Umbilical cord (tissue), 1 donor: ENCODE measurements at regions not wholly inside any gene's neighbourhood (a gene's known extent, or its start where the extent isn't known, plus 50 kb on each side); places are given as distances from the start of the nearest gene placed in this dataset.

Source experiments
- DNase-seq: peaks from one replicate; pipeline ENCODE4 v3.0.0-alpha.2; 2015; ENCODE audit warnings: low spot score

DNA sequence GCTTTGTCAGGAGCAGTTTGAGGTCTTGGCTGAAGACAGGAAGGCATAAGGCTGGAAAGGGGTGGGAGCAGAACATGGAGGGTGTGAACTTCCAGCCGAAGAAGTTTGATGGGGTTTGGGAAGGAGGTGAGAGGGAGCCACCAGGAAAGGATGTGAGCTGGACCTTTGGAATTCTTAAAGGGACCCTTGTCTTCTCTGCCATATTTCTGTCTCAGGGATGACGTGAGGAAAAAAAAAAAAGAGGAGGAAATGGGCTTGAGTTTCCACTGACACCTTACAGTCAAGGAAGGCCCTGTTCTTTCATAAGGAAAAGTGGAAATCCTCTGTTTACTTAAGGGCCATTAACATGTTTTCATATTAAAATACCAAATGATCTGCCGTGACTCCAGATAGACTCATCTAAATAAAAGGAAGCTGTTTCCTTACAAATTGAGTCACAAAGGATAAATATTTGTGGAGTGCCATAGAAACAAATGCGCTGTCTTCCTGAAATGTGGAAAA is 132.1 kb downstream of the PALM2AKAP2 start:
- DNase-seq: no peak

DNA sequence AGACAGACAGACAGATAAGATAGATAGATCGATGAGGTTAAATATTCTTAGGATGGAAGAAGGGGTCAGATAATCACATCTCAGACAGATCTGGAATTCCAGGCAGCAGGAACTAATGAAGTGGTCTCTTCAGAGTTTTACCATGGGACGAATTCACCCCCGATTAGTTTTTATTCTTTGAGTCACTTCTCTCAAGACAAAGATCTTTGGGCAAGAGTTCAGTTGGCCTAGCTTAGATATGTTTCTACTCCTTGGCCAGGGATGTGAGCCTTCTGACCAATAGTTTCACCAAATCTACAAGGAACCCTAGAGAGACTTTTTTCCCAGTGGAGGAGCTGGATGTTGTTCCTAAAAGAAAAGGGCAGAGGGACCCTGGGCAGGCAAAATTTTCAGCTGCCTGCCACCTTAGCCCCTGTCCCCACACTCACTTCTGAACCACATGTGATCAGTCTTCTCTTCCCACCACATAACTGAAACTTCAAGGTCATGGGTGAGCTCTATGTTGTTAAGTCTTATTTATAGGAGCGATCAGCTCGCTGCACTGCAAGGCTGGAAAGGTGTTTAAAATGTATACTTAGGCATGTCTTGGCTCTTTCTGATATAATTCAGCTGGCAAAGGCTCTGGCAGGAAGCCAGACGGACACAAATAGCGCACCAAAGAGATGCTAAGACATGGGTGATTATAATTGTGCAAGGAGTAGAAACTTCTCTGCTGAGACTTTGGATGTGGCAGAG is 132.9 kb downstream of the PALM2AKAP2 start:
- no peak for DNase-seq

DNA sequence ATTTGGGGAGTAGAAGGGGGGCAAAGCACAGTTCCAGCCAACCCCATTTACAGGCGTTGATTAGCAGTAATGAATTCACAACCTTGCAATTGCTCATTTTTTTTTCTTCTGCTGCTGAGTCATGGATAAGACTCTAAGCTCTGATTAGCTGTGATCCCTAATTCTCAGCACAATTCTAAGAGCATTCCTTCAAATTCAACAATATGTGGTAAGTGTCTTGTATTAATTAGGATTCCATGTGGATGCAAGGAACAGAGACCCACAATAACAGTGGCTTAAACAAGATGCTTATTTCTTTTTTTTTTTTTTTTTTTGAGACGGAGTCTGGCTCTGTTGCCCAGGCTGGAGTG is 133.4 kb downstream of the PALM2AKAP2 start:
- no peak for DNase-seq

DNA sequence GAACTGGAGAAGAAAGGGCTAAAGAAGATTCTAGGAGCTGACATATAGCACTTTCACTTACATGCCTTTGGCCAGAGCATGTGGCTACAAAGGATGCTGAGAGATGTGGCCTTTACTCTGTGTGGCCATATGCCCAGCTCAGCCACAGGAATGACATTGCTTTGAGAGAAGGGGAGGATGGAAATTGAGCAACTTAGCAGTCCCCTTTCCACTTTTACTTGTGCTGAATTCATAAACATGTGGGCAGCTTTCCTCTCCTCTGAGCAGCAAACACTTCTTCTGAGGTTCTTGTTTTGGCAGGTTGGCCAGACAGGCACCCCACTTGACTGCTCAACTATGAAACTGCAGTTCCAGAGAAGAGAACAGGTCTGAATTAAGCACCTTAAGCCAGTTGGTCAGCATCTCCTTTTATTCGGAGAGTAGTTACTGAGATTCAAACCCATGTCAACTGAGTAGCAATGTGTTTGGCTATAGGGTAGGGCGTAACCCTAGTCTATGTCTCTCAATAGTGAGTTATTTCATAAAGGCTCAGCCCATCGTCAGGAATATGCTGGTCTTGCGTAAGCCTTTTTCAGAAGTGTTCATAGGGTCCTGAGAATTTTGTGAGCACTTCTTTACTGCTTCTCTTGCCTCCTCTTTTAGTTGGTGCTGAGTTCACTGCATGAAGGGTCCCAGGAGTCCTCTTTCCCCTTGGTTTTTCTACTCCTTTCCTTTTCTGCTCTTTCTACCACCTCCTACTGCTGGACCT is 134.5 kb downstream of the PALM2AKAP2 start:
- DNase-seq: no peak

DNA sequence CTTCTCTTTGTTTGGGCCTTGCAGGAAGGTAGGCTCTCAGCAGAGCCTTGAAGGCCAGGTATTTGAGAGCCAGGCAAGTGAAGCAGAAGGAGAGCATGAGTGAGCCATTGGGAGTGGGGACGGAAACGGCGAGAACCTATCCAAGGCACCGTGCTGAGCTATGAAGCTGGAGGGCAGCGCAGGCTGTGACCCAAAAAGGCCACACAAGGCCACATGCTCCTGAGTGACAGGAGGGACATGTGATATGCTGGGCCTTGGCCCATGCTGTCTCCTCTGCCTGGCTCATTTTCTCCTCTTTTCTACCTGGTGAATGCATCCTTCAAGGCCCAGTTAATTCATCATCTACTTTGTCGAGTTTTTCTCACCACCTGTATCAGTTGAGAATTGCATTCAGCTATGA is 136.3 kb downstream of the PALM2AKAP2 start:
- no peak for DNase-seq

DNA sequence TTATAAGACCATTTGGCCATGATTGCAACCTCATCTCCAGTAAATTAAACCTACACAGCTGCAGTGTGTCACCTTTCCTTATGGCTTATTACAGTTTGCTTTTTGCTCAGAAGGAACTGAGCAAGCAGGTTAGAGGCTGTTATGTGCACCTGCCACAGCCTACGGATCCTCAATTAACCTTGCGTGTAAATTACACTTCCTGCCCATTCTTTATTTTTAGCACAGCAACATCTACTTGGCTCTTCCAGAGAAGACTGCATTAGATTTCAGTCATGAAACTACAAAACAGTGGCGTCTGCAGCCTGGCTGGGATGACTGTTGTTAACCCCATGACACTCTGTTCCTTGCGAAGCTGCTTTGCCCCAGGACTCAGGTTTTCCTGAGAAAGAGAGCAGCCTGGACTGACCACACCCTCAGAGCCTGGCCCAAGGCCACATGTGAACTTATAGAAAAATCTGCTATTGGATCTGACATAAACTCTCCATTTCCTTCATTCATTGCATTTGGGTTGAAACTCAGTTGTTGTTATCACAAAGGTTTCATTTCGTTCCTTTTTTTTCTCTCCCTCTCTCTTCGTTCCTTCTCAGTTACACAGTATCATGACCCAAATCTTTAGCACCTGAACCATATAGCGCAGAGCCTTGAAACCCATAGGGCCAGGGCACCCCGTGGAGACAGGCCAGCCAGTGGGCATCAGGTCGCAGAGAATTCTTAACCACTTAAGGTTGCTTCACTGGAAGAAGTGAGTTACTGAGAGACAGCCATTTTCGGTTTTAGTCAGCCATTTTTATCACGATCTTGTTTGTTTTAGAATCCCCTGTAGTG is 138.6 kb downstream of the PALM2AKAP2 start:
- no peak for DNase-seq

DNA sequence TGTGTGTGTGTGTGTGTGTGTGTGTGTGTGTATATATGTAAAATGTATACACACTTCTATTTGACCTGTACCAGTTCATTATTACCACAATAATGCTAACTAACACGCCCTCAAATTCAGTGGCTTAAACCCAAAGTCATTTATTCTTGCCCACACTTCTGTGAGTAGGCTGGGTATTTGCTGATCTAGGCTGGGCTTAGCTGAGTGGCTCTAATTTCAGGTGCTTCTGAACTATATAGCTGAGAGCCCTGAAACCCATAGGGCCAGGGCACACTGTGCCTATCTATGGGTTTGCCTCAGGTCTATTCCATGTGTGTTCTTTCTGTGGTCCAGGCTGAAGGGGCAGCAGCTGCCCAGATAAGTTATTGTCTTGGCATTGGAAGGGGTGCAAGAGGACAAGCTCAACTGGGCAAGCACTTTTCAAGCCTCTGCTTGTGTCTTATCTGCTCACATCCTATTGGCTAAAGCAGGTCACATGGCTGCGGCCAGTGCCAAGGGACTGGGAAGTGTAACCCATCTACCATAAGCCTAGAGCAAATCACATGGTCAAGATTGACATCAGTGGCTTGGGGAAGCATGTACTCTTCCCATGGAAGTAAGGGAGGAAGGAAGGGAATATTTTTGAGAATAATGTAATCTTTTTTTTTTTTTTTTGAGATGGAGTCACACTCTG is 139.9 kb downstream of the PALM2AKAP2 start:
- DNase-seq: no peak

DNA sequence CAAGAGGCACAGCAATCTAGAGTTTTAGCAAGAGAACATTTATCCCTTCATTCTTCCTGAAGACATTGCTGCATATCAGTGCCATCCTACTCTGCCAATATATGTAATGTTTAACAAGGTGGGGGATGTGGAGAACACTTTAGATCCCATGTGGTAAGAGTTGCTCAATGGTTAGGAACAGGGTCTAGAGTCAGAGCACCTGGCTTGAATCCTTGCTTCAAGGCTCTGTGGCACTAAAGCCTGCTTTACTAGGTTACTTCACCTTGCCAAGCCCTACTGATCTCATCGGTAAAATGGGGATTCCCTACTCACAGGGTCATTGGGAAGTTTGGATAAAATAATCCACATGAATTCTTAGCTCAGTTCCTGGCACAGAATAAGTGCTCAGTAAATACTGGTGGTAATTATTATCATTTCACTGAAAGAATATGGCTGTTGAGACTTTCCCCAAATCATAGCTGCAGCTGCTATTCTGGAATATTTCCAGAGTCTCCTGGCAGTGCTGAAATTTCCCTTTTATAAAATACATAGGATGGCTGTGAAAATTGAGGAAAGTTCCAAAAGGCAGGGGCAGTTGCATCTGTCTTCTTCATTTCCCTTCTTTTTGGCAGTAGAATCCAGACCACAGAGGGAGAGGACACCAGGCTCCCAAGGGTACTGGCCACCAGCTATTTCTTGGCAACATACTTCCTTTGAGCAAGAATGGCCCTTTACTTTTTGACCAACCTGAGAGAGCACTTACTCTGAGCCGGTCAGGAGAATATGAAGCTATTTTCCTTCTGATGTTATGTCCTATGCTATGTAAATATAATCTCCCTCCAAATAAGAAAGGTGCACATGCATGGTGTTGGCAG is 142.8 kb downstream of the PALM2AKAP2 start:
- DNase-seq: no peak

DNA sequence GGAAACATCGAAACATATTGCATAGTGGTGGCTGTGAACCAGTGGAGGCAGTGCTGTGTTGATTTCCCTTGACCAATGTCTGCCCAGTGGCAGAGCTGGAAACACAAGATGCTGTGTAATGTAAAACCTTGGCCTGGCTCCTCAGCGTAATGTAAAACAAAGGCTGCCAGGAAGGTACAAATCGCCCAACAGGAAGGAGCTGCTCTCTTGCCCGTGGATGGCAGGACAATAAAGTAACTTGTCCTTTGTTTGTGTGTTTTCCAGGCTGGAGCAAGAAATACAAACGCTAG is 143.4 kb downstream of the PALM2AKAP2 start:
- no peak for DNase-seq

DNA sequence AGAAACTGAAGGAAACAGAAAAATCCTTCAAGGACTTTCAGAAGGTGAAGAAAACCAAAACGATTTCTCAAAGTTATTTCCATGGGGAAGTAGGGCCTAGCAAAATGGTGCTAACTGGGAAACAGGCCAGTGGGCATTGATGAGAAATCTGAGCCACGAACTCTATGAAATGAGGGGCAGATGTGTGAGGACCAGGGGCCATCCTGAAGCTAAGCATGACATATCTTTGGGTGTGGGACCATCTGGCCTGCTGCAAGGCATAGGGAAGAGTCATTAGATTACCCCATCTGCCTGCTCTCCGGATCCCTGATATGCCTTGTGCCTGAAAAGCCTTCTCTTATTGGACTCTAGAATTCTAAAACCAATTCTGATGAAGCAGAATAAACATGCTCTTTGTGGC is 143.8 kb downstream of the PALM2AKAP2 start:
- DNase-seq: no peak

DNA sequence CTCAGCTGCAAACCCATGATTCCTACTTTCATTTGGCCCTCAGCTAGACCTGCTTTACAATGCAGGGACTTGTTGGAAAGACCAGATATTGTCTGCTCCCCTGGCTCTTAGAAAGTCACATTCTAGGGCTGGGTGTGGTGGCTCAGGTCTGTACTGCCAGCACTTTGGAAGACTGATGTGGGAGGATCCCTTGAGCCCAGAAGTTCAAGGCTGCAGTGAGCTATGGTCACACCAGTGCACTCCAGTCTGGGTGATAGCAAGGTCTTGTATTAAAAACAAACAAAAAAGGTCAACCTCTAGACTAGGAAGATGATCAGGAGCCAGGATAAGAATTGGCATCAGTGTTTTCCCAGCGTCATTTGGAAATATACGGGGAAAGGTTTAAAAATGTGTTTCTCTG is 145.8 kb downstream of the PALM2AKAP2 start:
- no peak for DNase-seq

DNA sequence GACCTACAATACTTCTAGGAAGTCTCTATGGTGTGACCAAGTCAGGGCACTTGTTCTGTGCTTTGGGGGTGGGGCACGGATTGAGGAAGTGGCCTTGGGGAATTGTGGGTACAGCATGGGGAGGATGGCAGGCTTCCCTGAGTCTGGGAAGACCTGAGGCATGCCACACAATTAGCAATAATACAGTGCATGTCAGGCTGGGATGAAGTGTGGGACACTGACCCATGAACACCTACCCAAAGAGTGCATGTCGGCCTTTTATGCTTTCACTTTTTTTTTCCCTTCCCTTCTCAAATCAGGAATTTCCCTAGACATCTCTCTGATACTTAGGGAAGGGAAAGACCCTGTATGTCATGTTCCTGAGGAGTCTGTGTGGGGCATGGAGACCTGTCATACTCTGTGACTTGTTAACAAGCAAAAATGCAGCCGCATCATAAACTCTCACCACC is 146.4 kb downstream of the PALM2AKAP2 start:
- DNase-seq: no peak

DNA sequence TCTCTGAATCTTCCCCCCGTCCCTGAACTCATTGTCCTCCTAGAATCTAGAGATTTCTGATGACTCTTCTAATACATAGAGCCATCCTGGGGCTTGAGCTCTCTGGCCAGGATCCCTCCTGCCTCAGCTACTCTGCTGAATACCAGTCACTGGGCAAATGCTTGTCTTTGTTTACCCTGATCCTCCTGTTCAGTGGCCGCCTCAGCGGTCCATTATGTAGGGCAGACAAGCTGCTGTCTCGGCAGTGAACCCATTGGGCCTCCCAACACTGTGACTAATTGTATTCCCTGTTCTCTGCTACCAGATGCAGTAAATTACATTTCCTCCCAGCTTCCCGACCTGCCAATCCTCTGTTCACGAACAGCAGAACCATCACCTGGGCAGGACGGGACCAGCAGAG is 151.6 kb downstream of the PALM2AKAP2 start:
- DNase-seq: no peak

DNA sequence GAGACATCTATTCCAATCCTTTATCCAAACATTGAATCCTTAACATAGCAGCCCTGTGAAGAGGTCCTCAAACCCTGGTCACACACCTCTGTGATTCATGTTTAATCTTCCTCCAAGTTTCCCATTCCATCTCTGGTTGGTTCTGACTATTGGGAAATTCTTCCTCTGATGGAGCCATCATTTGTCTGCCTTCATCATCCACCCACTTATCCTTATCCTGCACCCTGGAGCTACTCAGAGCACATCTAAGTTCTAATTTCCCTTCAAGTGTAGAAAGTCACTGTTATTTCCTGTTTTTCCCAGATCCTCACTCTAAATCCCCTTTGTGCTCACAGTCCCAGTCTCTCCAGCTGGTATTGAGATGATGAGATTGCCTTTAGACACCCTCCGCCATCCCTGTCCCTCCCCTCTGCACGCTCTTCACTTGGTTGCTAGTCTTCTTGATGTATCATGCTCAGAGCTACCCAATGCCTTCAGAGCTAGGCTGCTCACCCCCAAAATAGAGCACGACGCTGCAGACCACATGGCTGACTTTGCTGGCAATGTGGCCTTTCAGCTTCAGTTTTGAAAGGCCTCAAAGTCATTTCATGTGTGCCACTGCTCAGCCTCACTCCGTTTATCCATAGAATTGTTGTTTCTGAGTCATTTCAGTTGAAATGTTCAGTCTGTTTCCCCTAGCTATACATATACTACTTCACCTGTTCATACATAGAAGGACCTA is 154.3 kb downstream of the PALM2AKAP2 start:
- no peak for DNase-seq

DNA sequence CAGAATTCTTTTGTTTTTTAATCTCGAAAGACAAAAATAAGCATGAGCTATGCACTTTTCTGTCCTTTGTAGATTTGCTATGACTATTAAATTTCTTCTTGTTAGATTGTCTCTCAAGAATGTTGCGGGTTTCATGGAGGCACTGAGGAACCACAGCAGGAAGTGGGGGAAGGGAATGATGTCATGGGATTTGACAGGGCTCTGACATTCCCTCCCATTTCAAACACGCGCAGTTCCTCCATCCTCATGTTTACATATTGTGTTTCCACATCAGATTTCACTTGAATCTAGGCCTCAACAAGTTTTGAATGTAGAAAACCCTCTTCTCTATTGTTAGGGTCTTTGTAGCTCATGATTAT is 154.8 kb downstream of the PALM2AKAP2 start:
- DNase-seq: no peak

DNA sequence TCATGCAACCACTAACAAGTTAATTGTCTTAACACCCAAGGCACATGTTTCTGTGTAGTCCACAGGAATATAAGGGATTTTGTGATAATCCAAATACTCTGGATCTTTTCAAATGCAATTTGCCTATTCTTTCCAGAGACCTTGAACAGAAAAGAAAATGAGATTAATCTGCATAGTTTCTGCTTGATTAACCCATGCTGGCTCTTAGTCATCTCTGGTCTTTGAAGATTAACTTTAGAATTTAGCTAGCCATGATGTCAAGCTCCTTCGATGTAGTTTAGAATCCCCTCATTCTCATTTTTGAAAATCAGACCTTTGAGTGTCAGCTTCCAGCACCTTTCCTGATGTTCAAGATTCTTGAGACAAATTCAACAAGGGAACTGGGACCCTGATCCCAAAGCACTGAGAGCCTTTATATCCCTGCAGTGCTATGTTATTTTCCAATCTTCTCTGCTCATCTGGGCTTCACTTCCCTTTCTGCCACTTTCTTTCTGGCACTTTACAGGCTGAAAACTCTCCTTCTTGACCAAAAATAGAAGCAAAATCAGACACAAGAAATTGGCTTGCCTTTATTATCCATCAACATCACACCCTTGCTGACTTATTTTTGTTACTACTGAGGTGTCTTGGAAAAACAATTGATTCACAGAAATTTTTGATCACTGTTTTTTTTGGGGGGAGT is 155.5 kb downstream of the PALM2AKAP2 start:
- DNase-seq: no peak

DNA sequence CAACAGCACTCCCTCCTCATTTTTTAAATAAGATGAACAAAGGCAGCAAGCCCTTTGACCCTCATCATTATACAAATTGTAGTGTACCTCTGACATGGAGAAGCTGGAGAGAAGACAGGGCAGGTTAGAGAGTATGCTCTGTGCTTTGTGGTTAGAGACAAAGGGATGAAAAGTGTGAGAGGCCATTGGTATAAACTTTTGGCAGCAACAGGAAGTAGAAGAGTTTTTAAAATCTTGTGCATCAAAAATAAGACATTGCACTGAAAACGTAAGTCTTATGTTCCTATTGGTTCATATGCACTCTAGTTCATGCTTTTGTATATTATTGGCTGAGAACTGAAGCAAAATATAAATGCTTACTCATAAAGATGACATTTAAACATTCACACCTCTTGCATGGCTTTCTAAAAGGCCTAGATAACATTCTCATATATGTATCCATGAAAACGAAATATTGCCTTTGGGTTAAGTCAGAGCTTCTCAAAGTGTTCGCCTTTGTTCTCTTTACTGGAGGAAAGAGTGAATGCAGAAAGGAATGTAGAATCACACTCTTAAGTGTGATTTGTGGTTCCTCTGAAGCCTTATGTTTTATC is 158.0 kb downstream of the PALM2AKAP2 start:
- DNase-seq: no peak

DNA sequence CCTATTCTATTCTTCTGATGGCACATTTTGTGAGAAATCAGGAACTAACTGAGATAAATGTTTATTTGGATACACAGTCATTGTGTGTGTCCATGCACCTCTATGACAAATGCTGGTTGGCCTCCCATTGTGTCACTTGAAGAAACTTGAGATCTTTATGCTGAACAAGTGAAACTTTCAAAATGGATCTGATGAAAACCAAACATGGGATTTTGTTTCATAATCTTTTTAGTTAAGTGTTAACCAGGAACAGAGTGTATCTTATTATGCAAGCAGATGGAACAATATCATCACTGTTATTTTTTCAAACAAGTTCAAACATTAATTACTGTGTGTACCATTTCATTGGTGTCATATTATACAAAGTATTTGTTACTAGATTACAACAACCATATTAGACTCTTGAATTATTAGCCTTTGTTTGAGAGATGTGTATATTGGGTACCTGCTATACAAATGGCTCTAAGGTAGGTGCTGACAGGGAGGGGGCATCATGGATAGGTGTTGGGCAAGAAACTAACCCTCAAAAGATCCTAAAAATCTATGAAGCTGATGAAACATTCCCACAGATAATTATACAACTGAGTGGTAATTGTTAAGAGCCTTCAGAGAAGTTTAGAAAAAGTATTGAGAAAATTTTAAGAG is 159.8 kb downstream of the PALM2AKAP2 start:
- DNase-seq: no peak

DNA sequence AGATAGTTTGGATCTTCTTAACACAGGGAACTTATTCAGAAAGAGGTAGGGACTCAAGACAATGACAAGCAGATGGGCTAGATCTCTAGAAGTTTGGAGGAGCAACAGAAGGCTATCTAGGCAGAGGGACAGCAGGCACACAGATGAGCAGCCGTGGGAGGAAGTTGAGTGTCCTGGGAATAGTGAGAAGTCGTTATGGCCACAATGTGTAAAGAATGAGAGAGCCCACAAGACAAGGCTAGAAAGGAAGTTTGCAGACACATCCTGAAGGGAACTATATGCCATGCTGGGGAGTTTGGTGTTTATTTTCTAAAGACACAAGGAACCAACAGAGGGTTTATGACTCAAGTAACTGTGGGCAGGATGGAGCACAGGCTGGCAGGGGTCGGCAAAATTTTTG is 160.6 kb downstream of the PALM2AKAP2 start:
- DNase-seq: no peak
